Astrocyte (in vitro differentiated cells and primary cell): ENCODE measurements at regions not wholly inside any gene's neighbourhood (a gene's known extent, or its start where the extent isn't known, plus 50 kb on each side); places are given as distances from the start of the nearest gene placed in this dataset.

ENCODE experiments used
- DNase-seq: peaks from one replicate; pipeline ENCODE4 v3.0.0-alpha.2; 2010; ENCODE audit warnings: low read depth
- FAIRE-seq: peaks from 2 replicates; lab custom pipeline; 2011; peaks lifted over from hg19 to GRCh38; lab: Jason Lieb, UNC
- H2AFZ ChIP-seq: 2 replicates; pipeline ENCODE4 v1.6.0; 2012; ENCODE audit warnings: low read depth, low read length, inconsistent platforms
- H3K27ac ChIP-seq: 2 replicates; pipeline ENCODE4 v1.5.1; 2011; ENCODE audit warnings: low read depth, low read length, inconsistent platforms
- H3K27me3 ChIP-seq: 2 replicates; pipeline ENCODE4 v1.6.0; 2011; ENCODE audit warnings: low read length, inconsistent platforms; ENCODE audit not compliant: insufficient read depth
- H3K36me3 ChIP-seq: 2 replicates; pipeline ENCODE4 v1.5.1; 2011; ENCODE audit warnings: low read length, inconsistent platforms; ENCODE audit not compliant: insufficient read depth
- H3K4me1 ChIP-seq: 2 replicates; pipeline ENCODE4 v1.5.1; 2011; ENCODE audit warnings: low read length, inconsistent platforms; ENCODE audit not compliant: insufficient read depth
- H3K4me2 ChIP-seq: 2 replicates; pipeline ENCODE4 v1.6.0; 2012; ENCODE audit warnings: low read length, inconsistent platforms
- H3K4me3 ChIP-seq: 2 replicates; pipeline ENCODE4 v1.5.1; 2011; ENCODE audit warnings: low read depth, mild to moderate bottlenecking, low read length, inconsistent platforms; ENCODE audit not compliant: insufficient read depth
- H3K79me2 ChIP-seq: 2 replicates; pipeline ENCODE4 v1.6.0; 2012; ENCODE audit warnings: mild to moderate bottlenecking, low read length, inconsistent platforms; ENCODE audit not compliant: insufficient read depth
- H3K9ac ChIP-seq: 2 replicates; pipeline ENCODE4 v1.6.0; 2012; ENCODE audit warnings: mild to moderate bottlenecking, low read length, inconsistent platforms
- H3K9me3 ChIP-seq: 2 replicates; pipeline ENCODE4 v1.5.1; 2012; ENCODE audit warnings: low read depth, mild to moderate bottlenecking, low read length, inconsistent platforms; ENCODE audit not compliant: insufficient read depth
- H4K20me1 ChIP-seq: 2 replicates; pipeline ENCODE4 v1.6.0; 2012; ENCODE audit warnings: low read length, inconsistent platforms; ENCODE audit not compliant: insufficient read depth
- H3K27ac Mint-ChIP-seq: one replicate; pipeline ENCODE4 v1.8.0; 2021; ENCODE audit warnings: mild to moderate bottlenecking, mixed read lengths; ENCODE audit not compliant: unreplicated experiment
- H3K27me3 Mint-ChIP-seq: one replicate; pipeline ENCODE4 v1.8.0; 2021; ENCODE audit warnings: low read depth, mixed read lengths; ENCODE audit not compliant: unreplicated experiment
- H3K36me3 Mint-ChIP-seq: one replicate; pipeline ENCODE4 v1.8.0; 2021; ENCODE audit warnings: low read depth, mixed read lengths; ENCODE audit not compliant: unreplicated experiment
- H3K4me1 Mint-ChIP-seq: one replicate; pipeline ENCODE4 v1.8.0; 2021; ENCODE audit warnings: low read depth, mixed read lengths; ENCODE audit not compliant: unreplicated experiment
- H3K4me3 Mint-ChIP-seq: one replicate; pipeline ENCODE4 v1.8.0; 2021; ENCODE audit warnings: mild to moderate bottlenecking, moderate library complexity, mixed read lengths; ENCODE audit not compliant: unreplicated experiment
- H3K9me3 Mint-ChIP-seq: one replicate; pipeline ENCODE4 v1.8.0; 2021; ENCODE audit warnings: mild to moderate bottlenecking, mixed read lengths; ENCODE audit not compliant: unreplicated experiment
- CTCF ChIP-seq: IDR thresholded peaks from 2 replicates; pipeline ENCODE4 v1.5.1; 2011; ENCODE audit warnings: low read depth, mild to moderate bottlenecking, inconsistent platforms, low read length, moderate library complexity; ENCODE audit not compliant: insufficient read depth
- EZH2 ChIP-seq: IDR thresholded peaks from 2 replicates; pipeline ENCODE4 v1.6.1; 2012; ENCODE audit warnings: mild to moderate bottlenecking, low read length, inconsistent platforms; ENCODE audit not compliant: insufficient read depth

DNA sequence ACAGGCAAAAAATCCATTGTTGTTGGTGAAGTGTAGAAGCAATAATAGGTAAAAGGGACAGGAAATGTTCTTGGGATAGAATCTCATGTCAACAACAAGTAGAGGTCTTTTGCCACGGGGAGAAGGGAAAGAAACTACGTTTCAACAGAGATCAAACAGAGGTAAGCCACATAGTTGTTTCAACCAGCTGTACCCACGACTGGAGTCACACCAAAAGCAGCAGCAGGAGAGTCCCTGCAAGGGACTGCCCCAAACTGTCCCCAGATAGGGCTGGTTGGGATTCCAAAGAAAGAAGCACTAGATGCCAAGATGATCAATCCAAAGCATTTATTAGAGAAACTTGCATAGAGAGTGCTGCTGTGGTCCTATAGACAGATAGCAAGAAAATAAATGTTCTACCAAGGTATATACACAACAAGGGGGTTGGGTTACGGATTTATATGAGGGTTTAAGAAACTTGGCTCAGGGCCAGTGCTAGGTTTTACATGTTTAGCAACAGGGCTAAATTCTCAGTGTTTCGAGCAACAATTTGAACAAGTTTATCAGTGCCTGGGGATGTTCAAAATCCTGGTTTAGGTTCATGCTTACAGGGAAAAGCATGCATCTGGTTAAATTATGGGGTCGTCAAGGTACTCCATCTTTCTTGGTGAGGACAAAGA is 466.5 kb downstream of the MMUT start:
- no peak overlapping the region for H3K9ac ChIP-seq
- FAIRE-seq (no peak), DNase-seq (no peak)
- no peak overlapping the region for H3K4me3 ChIP-seq
- H3K9me3 ChIP-seq: no peaks in the 10 kb centered on the region
- no peak for TF ChIP-seq CTCF
- TF ChIP-seq EZH2: no peak
- Mint-ChIP-seq H3K4me3 (no peak overlapping the region), H3K36me3 (no peaks in the 10 kb centered on the region), H3K4me1 (peaks cover under 1% of the 10 kb centered on the region), H3K9me3 (no peaks in the 10 kb centered on the region), H3K27ac (no peak overlapping the region), H3K27me3 (no peaks in the 10 kb centered on the region)
- H3K79me2 ChIP-seq: no peaks in the 10 kb centered on the region
- no peak overlapping the region for H3K4me2 ChIP-seq
- no peak overlapping the region for H2AFZ ChIP-seq
- no peaks in the 10 kb centered on the region for H3K27me3 ChIP-seq
- H4K20me1 ChIP-seq: no peaks in the 10 kb centered on the region
- H3K4me1 ChIP-seq: no peaks in the 10 kb centered on the region
- H3K27ac ChIP-seq: no peak overlapping the region
- H3K36me3 ChIP-seq: no peaks in the 10 kb centered on the region

- H3K79me2 ChIP-seq: no peaks in the 10 kb centered on the region
- no peaks in the 10 kb centered on the region for H3K4me1 ChIP-seq
- no peaks in the 10 kb centered on the region for H3K36me3 ChIP-seq
- no peaks in the 10 kb centered on the region for H3K9me3 ChIP-seq
- H3K27ac Mint-ChIP-seq: no peak overlapping the region
- H3K4me2 ChIP-seq: no peak overlapping the region
- no peaks in the 10 kb centered on the region for H3K9me3 Mint-ChIP-seq
- no peaks in the 10 kb centered on the region for H3K27me3 ChIP-seq
- no peak overlapping the region for H3K9ac ChIP-seq
- FAIRE-seq (no peak), DNase-seq (no peak)
- TF ChIP-seq CTCF (no peak), EZH2 (no peak)
- no peak overlapping the region for H3K4me3 Mint-ChIP-seq
- no peaks in the 10 kb centered on the region for H3K4me1 Mint-ChIP-seq
- no peaks in the 10 kb centered on the region for H4K20me1 ChIP-seq
- no peak overlapping the region for H2AFZ ChIP-seq
- no peak overlapping the region for H3K27ac ChIP-seq
- no peak overlapping the region for H3K4me3 ChIP-seq
- no peaks in the 10 kb centered on the region for H3K27me3 Mint-ChIP-seq
- H3K36me3 Mint-ChIP-seq: no peaks in the 10 kb centered on the region
Measured at GRCh38 chr6:48994811-48995210, 468.2 kb downstream of the MMUT start.

DNA sequence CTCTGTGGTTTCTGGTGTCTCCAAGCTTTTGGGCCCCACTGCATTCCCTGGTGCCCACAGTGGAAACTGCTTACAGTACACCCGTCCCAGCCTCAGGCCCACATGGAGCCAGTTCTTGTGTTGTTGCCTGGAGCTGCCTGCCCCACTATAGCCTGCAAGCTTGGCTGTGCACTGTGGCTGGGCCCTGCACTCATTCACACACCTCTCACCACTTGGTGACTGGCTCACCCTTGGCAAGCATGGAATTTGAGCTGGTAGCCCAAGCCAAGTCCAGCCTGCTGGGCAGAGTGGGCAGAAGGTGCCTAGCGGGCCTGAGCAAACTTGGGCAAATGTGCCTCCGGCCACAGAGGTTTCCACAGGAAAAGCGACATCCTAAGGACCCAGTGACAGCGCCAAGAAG is 472.3 kb downstream of the MMUT start:
- TF ChIP-seq CTCF (no peak), EZH2 (no peak)
- Histone ChIP-seq H3K4me3 (no peak overlapping the region), H3K27me3 (no peaks in the 10 kb centered on the region), H3K36me3 (no peaks in the 10 kb centered on the region), H3K4me1 (no peaks in the 10 kb centered on the region), H3K9ac (no peak overlapping the region), H3K27ac (no peak overlapping the region), H2AFZ (no peak overlapping the region), H4K20me1 (no peaks in the 10 kb centered on the region), H3K79me2 (no peaks in the 10 kb centered on the region), H3K9me3 (no peaks in the 10 kb centered on the region), H3K4me2 (no peak overlapping the region)
- H3K27ac Mint-ChIP-seq: no peak overlapping the region
- DNase-seq (no peak), FAIRE-seq (no peak)
- H3K9me3 Mint-ChIP-seq: no peaks in the 10 kb centered on the region
- no peaks in the 10 kb centered on the region for H3K36me3 Mint-ChIP-seq
- no peak overlapping the region for H3K4me3 Mint-ChIP-seq
- no peaks in the 10 kb centered on the region for H3K27me3 Mint-ChIP-seq
- H3K4me1 Mint-ChIP-seq: no peaks in the 10 kb centered on the region
